ENCODE measurements at regions not wholly inside any gene's neighbourhood (a gene's known extent, or its start where the extent isn't known, plus 50 kb on each side); places are given as distances from the start of the nearest gene placed in this dataset. TPM values are rescaled to one million over a fixed set of nuclear protein-coding genes. Genes with fewer than 3 reads are reported as not detected.

- no peaks in the 10 kb centered on the region for H3K36me3 ChIP-seq
- DNase-seq: no peak
- intact Hi-C loops (cut with DNase I; ENCODE audit: low total_unique reads): no loop called here
- no peak overlapping the region for H3K4me3 ChIP-seq
- no peaks in the 10 kb centered on the region for H3K4me1 ChIP-seq
- no peak for TF ChIP-seq POLR2A (IDR thresholded peaks at IDR 0.05)
- TF ChIP-seq, protein P1, sequence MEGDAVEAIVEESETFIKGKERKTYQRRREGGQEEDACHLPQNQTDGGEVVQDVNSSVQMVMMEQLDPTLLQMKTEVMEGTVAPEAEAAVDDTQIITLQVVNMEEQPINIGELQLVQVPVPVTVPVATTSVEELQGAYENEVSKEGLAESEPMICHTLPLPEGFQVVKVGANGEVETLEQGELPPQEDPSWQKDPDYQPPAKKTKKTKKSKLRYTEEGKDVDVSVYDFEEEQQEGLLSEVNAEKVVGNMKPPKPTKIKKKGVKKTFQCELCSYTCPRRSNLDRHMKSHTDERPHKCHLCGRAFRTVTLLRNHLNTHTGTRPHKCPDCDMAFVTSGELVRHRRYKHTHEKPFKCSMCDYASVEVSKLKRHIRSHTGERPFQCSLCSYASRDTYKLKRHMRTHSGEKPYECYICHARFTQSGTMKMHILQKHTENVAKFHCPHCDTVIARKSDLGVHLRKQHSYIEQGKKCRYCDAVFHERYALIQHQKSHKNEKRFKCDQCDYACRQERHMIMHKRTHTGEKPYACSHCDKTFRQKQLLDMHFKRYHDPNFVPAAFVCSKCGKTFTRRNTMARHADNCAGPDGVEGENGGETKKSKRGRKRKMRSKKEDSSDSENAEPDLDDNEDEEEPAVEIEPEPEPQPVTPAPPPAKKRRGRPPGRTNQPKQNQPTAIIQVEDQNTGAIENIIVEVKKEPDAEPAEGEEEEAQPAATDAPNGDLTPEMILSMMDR (IDR thresholded peaks at IDR 0.05): no peak
- H3K27me3 ChIP-seq: no peaks in the 10 kb centered on the region
- no peak overlapping the region for H3K27ac ChIP-seq
- H3K9me3 ChIP-seq: no peaks in the 10 kb centered on the region
These were observed 52.7 kb upstream of the TNRC6C start for GRCh38 chr17:77905766-77906165.

DNA sequence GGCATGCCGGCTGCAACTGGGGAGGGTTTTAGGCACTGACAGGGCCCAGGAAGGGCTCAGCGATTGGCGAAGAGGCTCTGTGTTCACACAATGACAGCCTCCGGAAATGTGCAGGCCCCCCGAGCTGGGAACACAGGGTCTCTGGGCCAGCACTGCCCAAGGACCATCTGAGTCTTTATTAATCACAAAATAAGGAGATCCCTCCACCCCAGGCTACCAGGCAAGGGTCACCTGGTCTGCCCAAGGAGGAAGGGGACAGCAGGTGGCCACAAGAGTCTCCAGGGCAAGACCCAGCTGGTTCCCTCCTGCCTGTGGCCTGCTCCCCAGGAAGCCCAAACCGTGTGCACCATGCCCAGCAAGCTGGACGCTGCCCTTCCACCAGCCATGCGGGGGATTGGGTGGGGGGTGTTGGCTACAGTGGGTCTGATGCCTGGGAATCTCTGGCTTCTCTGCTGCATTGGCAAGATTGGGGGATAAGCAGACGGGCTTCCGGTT lies 52.1 kb upstream of the TNRC6C start:
- DNase-seq: no peak
- no peaks in the 10 kb centered on the region for H3K27me3 ChIP-seq
- H3K9me3 ChIP-seq: no peaks in the 10 kb centered on the region

DNA sequence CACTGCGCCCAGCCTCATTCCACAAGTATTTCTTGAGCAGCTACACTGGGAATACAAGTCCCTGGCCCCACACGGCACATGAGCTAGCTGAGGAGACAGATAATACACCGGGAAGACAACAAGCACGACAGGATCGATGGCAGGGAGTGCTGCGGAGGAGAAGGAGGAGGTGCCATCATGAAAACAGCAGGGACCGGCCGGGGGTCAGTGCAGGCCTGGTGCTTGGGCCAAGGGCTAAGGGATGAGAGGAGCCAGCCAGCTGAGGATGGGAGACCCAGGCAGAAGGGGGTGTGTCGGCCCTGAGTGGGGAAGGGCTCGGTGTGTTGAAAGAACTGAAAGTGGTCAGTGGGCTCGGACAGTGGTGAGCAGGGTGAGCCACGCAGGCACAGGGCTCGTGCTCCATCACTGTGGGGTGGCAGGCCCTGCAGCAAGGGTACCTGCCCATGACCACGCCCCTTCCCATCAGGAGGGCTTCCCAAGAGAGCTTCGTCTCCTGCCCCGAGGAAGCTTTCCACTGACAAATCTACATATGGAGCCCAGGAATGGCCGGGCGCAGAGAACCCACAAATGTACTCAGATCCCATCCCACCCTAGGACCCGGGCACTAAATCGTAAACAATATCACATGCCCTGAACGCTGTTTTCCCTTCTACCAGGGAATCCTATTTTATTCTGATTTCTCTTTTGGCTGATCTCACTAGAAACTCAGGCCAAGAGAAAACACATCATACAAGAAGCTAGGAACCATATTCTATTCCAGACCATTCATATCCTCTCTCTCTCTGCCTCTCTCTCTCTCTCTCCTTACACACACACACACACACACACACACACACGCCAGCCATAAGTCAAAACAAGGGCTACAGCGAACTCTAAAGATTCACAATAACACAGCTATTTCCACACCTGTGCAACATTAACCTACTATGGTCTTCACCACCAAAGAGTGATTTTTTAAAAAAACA lies 50.7 kb upstream of the TNRC6C start:
- intact Hi-C loops (cut with DNase I; ENCODE audit: low total_unique reads): no loop called here
- H3K27me3 ChIP-seq: no peaks in the 10 kb centered on the region
- no peak overlapping the region for H3K27ac ChIP-seq
- no peak for DNase-seq
- no peaks in the 10 kb centered on the region for H3K4me1 ChIP-seq
- no peaks in the 10 kb centered on the region for H3K36me3 ChIP-seq
- TF ChIP-seq POLR2A (IDR thresholded peaks at IDR 0.05): no peak
- TF ChIP-seq, protein P1 (IDR thresholded peaks at IDR 0.05): no peak
- no peaks in the 10 kb centered on the region for H3K9me3 ChIP-seq
- H3K4me3 ChIP-seq: no peak overlapping the region

More for the DNA sequence above, 52.1 kb upstream of the TNRC6C start:
- Histone ChIP-seq H3K4me1 (no peaks in the 10 kb centered on the region), H3K27ac (no peak overlapping the region), H3K4me3 (no peak overlapping the region), H3K36me3 (no peaks in the 10 kb centered on the region)
- TF ChIP-seq POLR2A (IDR thresholded peaks at IDR 0.05): no peak
- TF ChIP-seq, protein P1 (IDR thresholded peaks at IDR 0.05): no peak
- intact Hi-C loops (cut with DNase I; ENCODE audit: low total_unique reads): no loop called here

- Histone ChIP-seq H3K4me1 (no peaks in the 10 kb centered on the region), H3K36me3 (no peaks in the 10 kb centered on the region), H3K9me3 (no peaks in the 10 kb centered on the region), H3K27ac (no peak overlapping the region), H3K4me3 (no peak overlapping the region), H3K27me3 (no peaks in the 10 kb centered on the region)
- intact Hi-C loops (cut with DNase I; ENCODE audit: low total_unique reads): no loop called here
- DNase-seq: no peak
- TF ChIP-seq, protein P1 (IDR thresholded peaks at IDR 0.05): no peak
- TF ChIP-seq POLR2A (IDR thresholded peaks at IDR 0.05): no peak
These were observed 50.0 kb upstream of the TNRC6C start for GRCh38 chr17:77908501-77908900.

Small RNA genes in the stretch of these regions (microRNA-seq; reads per million reads assigned to microRNA genes)
- not detected for gene MIR4316 (ENCODE audit: borderline microRNAs expressed, borderline replicate concordance)

Small RNA genes in the stretch of these regions (small RNA-seq; reads per million reads assigned to genes)
- gene MIR4316 (not detected), gene RF00019 (not detected)
